ENCODE measurements at regions not wholly inside any gene's neighbourhood (a gene's known extent, or its start where the extent isn't known, plus 50 kb on each side); places are given as distances from the start of the nearest gene placed in this dataset.

DNA sequence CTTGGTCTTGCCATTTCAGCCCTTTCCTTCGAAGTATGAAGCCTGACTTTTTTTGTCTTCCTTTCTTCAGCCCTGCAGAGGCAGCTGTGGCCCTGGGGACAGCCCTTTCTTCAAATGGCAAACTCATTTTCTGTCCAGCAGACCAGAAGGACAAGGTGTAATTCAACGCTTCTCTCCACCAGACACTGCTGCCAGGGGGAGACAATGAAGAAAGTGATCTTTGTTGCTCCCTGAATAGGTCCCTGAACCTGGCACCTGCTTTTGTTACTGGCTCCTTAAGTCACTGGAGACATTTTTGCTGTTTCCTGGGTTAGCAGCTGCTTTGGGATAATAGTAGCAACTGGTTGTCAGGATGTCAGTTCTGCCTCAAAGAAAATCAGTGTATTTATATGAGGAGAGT, 50.8 kb upstream of the MACF1 start:
- no peak for DNase-seq (ENCODE audit: low read depth)
- TF ChIP-seq, protein P1, sequence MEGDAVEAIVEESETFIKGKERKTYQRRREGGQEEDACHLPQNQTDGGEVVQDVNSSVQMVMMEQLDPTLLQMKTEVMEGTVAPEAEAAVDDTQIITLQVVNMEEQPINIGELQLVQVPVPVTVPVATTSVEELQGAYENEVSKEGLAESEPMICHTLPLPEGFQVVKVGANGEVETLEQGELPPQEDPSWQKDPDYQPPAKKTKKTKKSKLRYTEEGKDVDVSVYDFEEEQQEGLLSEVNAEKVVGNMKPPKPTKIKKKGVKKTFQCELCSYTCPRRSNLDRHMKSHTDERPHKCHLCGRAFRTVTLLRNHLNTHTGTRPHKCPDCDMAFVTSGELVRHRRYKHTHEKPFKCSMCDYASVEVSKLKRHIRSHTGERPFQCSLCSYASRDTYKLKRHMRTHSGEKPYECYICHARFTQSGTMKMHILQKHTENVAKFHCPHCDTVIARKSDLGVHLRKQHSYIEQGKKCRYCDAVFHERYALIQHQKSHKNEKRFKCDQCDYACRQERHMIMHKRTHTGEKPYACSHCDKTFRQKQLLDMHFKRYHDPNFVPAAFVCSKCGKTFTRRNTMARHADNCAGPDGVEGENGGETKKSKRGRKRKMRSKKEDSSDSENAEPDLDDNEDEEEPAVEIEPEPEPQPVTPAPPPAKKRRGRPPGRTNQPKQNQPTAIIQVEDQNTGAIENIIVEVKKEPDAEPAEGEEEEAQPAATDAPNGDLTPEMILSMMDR (IDR thresholded peaks at IDR 0.05; ENCODE audit: insufficient read depth, low read depth, low read length, missing control alignments) = no peak
- H3K4me3 ChIP-seq (ENCODE audit: low read length) = no peak overlapping the region

DNA sequence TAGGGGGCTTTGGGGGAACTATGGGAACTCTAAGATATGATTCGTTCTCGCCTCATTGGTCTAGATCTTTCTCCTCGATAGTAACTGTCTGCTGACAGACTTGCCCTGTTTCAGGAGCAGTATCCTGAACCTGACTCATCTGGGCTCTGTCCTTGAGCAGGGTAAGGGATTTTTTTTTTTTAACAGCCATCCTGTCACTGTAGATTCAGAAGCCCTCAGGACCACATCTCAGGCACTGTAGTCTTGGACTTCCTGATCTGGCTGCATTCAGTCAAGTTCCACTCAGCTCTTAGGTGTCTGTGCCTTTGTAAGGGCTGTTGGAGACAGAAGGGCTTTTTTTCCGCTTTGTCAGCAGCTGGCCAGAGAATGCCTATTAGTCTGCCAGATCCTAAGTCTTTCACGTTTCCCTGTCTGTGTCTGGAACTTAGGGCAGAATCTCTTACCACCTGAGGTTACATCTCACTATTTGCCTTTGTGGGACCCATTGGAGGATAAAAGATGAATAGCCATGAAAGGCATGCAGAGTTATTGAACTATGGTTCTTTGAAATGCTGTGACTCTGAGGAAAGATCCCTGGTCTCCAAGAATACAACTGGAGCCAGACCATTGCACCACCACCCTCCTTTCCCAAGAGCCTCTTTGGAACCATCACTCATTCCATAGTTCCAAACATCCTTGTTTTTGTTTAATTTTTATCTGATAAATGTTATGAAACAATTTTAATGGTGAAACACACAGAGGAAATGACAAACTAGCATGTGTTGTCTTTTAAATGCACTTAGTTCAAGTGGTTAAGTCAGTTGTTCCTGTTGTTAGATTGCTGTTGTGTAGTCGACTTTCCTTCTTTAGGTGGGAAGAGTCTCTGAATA, 49.7 kb upstream of the MACF1 start:
- peak; percentile 70 for DNase-seq (ENCODE audit: low read depth)
- TF ChIP-seq, protein P1 (IDR thresholded peaks at IDR 0.05; ENCODE audit: insufficient read depth, low read depth, low read length, missing control alignments) = no peak
- H3K4me3 ChIP-seq (ENCODE audit: low read length) = no peak overlapping the region

Measured in epithelial cell of esophagus (primary cell).